ENCODE measurements at regions not wholly inside any gene's neighbourhood (a gene's known extent, or its start where the extent isn't known, plus 50 kb on each side); places are given as distances from the start of the nearest gene placed in this dataset.
"Not testable (repeated sequence)": the region's sequence is repeated elsewhere in the genome, so short reads cannot be mapped to it uniquely, and the experiment has no call there.

- intact Hi-C loops (cut with DNase I) = loop anchor here (5.0 to 10.0 kb wide), 2 partner anchors 217 to 1430 kb away; no protein-coding TSS in a partner anchor
- DNase-seq (ENCODE audit: low spot score) = no peak
Measured at GRCh38 chr20:11677428-11677827, 240.3 kb upstream of the BTBD3 start.

GRCh38 chr20:11677836-11678235 is 239.9 kb upstream of the BTBD3 start:
- intact Hi-C loops (cut with DNase I) = loop anchor here (5.0 to 10.0 kb wide), 2 partner anchors 217 to 1429 kb away; no protein-coding TSS in a partner anchor
- DNase-seq (ENCODE audit: low spot score) = no peak

GRCh38 chr20:11682285-11682684 is 235.4 kb upstream of the BTBD3 start:
- intact Hi-C loops (cut with DNase I) = no loop called here
- DNase-seq (ENCODE audit: low spot score) = no peak

- intact Hi-C loops (cut with DNase I) = no loop called here
- no peak for DNase-seq (ENCODE audit: low spot score)
Measured at GRCh38 chr20:11686195-11686594, 231.5 kb upstream of the BTBD3 start.

GRCh38 chr20:11686820-11687543 is 230.7 kb upstream of the BTBD3 start:
- DNase-seq (ENCODE audit: low spot score) = no peak
- intact Hi-C loops (cut with DNase I) = no loop called here

- DNase-seq (ENCODE audit: low spot score) = no peak
- intact Hi-C loops (cut with DNase I) = no loop called here
Measured at GRCh38 chr20:11687546-11688292, 230.0 kb upstream of the BTBD3 start.

GRCh38 chr20:11689262-11689661 is 228.4 kb upstream of the BTBD3 start:
- intact Hi-C loops (cut with DNase I) = no loop called here
- no peak for DNase-seq (ENCODE audit: low spot score)

- DNase-seq (ENCODE audit: low spot score) = no peak
- intact Hi-C loops (cut with DNase I) = no loop called here
Measured at GRCh38 chr20:11691766-11692165, 225.9 kb upstream of the BTBD3 start.

GRCh38 chr20:11692567-11692966 is 225.1 kb upstream of the BTBD3 start:
- intact Hi-C loops (cut with DNase I) = no loop called here
- DNase-seq (ENCODE audit: low spot score) = no peak

- no peak for DNase-seq (ENCODE audit: low spot score)
- intact Hi-C loops (cut with DNase I) = no loop called here
Measured at GRCh38 chr20:11694467-11694866, 223.2 kb upstream of the BTBD3 start.

- DNase-seq (ENCODE audit: low spot score) = no peak
- intact Hi-C loops (cut with DNase I) = no loop called here
Measured at GRCh38 chr20:11697055-11697454, 220.6 kb upstream of the BTBD3 start.

- intact Hi-C loops (cut with DNase I) = no loop called here
Measured at GRCh38 chr20:11697646-11698045, 220.0 kb upstream of the BTBD3 start.

GRCh38 chr20:11698124-11698523 is 219.6 kb upstream of the BTBD3 start:
- intact Hi-C loops (cut with DNase I) = no loop called here
- DNase-seq (ENCODE audit: low spot score) = no peak

More at GRCh38 chr20:11697646-11698045, 220.0 kb upstream of the BTBD3 start:
- no peak for DNase-seq (ENCODE audit: low spot score)

GRCh38 chr20:11700831-11701230 is 216.9 kb upstream of the BTBD3 start:
- intact Hi-C loops (cut with DNase I) = no loop called here
- DNase-seq (ENCODE audit: low spot score) = no peak

GRCh38 chr20:11702721-11703518 is 214.8 kb upstream of the BTBD3 start:
- intact Hi-C loops (cut with DNase I) = no loop called here

GRCh38 chr20:11705512-11705911 is 212.2 kb upstream of the BTBD3 start:
- intact Hi-C loops (cut with DNase I) = no loop called here
- no peak for DNase-seq (ENCODE audit: low spot score)

More at GRCh38 chr20:11702721-11703518, 214.8 kb upstream of the BTBD3 start:
- no peak for DNase-seq (ENCODE audit: low spot score)

- DNase-seq (ENCODE audit: low spot score); intact Hi-C loops (cut with DNase I): not testable (repeated sequence)
Measured at GRCh38 chr20:11708223-11708622, 209.5 kb upstream of the BTBD3 start.

- intact Hi-C loops (cut with DNase I) = no loop called here
- no peak for DNase-seq (ENCODE audit: low spot score)
Measured at GRCh38 chr20:11711214-11711613, 206.5 kb upstream of the BTBD3 start.

- DNase-seq (ENCODE audit: low spot score) = no peak
- intact Hi-C loops (cut with DNase I) = no loop called here
Measured at GRCh38 chr20:11712639-11713160, 205.0 kb upstream of the BTBD3 start.

GRCh38 chr20:11714886-11715285 is 202.8 kb upstream of the BTBD3 start:
- intact Hi-C loops (cut with DNase I) = no loop called here
- DNase-seq (ENCODE audit: low spot score) = no peak

Measured in cardiac septum (tissue), 1 donor.